K562 (cell line): ENCODE measurements at regions not wholly inside any gene's neighbourhood (a gene's known extent, or its start where the extent isn't known, plus 50 kb on each side); places are given as distances from the start of the nearest gene placed in this dataset.

ENCODE experiments used
- ATAC-seq: fragments of 200-7000 bp; cut with Tn5 transposase; 3 replicates; pipeline ENCODE4 v1.9.1; 2020; ENCODE audit warnings: moderate library complexity
- BruUV-seq: library from RNA; stranded (reverse); fragments of 400-500 nt; replicated peaks from 2 replicates; lab custom pipeline; 2021; lab: Mats Ljungman, UMichigan
- CTCF ChIA-PET: fragments of 300-600 bp; formaldehyde crosslinking; extraction: SDS; loops from one replicate; lab custom pipeline; 2021; ENCODE audit warnings: low intra/inter-chr PET ratio; lab: Yijun Ruan, JAX
- POLR2A ChIA-PET: fragments of 300-600, 350-650 bp; sonication (Branson Sonifier 250); formaldehyde crosslinking; extraction: SDS; loops from one replicate; lab custom pipeline; 2021; ENCODE audit warnings: antibody characterized with exemption, inconsistent platforms; lab: Yijun Ruan, JAX
- DNase-seq, 4 experiments: peaks; one replicate each; pipeline versions ENCODE4 v3.0.0 to v3.0.0-alpha.2; 2011 to 2018; ENCODE audit warnings: low spot score in 3 of 4, mixed read lengths in 3 of 4; ENCODE audit errors: extremely low read depth in 1 of 4
- FAIRE-seq: peaks from 2 replicates; lab custom pipeline; 2011; peaks lifted over from hg19 to GRCh38; lab: Jason Lieb, UNC
- H2AFZ ChIP-seq: 2 replicates; pipeline ENCODE4 v1.6.0; 2011; ENCODE audit warnings: low read depth, low read length, control low read depth, inconsistent platforms
- H3K27ac ChIP-seq: fragments of 200-600 bp; 3 replicates; pipeline ENCODE4 v1.8.0; 2011; ENCODE audit warnings: low read depth, mild to moderate bottlenecking, control low read depth, inconsistent platforms, low read length, moderate library complexity, mixed read lengths; ENCODE audit errors: extremely low read depth
- H3K27me3 ChIP-seq, 2 experiments: fragments of 300-600 bp in 1 of 2; 2 replicates in 1 of 2; 3 replicates in 1 of 2; pipeline versions ENCODE4 v1.6.0 to v1.8.0; 2011; ENCODE audit warnings: inconsistent platforms in 2 of 2, low read length in 2 of 2, mild to moderate bottlenecking in 1 of 2, mixed read lengths in 1 of 2, moderate library complexity in 1 of 2; ENCODE audit not compliant: control insufficient read depth in 2 of 2, insufficient read depth in 2 of 2
- H3K36me3 ChIP-seq: fragments of 300-600 bp; 3 replicates; pipeline ENCODE4 v1.8.0; 2011; ENCODE audit warnings: mild to moderate bottlenecking, low read length, inconsistent platforms; ENCODE audit not compliant: control insufficient read depth, insufficient read depth
- H3K4me1 ChIP-seq, 2 experiments: fragments of 200-600 bp in 1 of 2; replicated peaks in 1 of 2; 2 replicates in 1 of 2; 3 replicates in 1 of 2; pipeline versions ENCODE4 v1.5.1 to v1.8.0; 2011; ENCODE audit warnings: inconsistent platforms in 2 of 2, low read length in 2 of 2, mild to moderate bottlenecking in 1 of 2, mixed read lengths in 1 of 2, moderate library complexity in 1 of 2; ENCODE audit not compliant: control insufficient read depth in 2 of 2, insufficient read depth in 2 of 2
- H3K4me2 ChIP-seq: 2 replicates; pipeline ENCODE4 v1.6.1; 2011; ENCODE audit warnings: low read length, control low read depth, inconsistent platforms, mixed read lengths; ENCODE audit not compliant: insufficient read depth
- H3K4me3 ChIP-seq: fragments of 200-600 bp; sonication (generic), shearing (Covaris generic); 2 replicates; pipeline ENCODE4 v1.5.1; 2016; ENCODE audit warnings: control low read depth, inconsistent platforms
- H3K79me2 ChIP-seq: fragments of 200-600 bp; 3 replicates; pipeline ENCODE4 v1.8.0; 2011; ENCODE audit warnings: low read length, inconsistent platforms; ENCODE audit not compliant: control insufficient read depth, insufficient read depth
- H3K9ac ChIP-seq, 2 experiments: 2 replicates each; pipeline versions ENCODE4 v1.6.0 to v1.6.1; 2011; ENCODE audit warnings: low read depth in 2 of 2, low read length in 2 of 2, control low read depth in 1 of 2, inconsistent platforms in 1 of 2, mild to moderate bottlenecking in 1 of 2, mixed read lengths in 1 of 2; ENCODE audit not compliant: insufficient read depth in 1 of 2
- H3K9me1 ChIP-seq: one replicate; pipeline ENCODE4 v1.6.0; 2011; ENCODE audit warnings: inconsistent platforms, mild to moderate bottlenecking, low read length, moderate library complexity; ENCODE audit not compliant: control insufficient read depth, insufficient read depth
- H3K9me3 ChIP-seq: replicated peaks from 2 replicates; pipeline ENCODE4 v1.5.1; 2011; ENCODE audit warnings: low read depth, low read length, inconsistent platforms; ENCODE audit not compliant: control insufficient read depth, insufficient read depth
- H4K20me1 ChIP-seq: replicated peaks from 2 replicates; pipeline ENCODE4 v1.6.1; 2011; ENCODE audit warnings: low read length, inconsistent platforms, mixed read lengths; ENCODE audit not compliant: control insufficient read depth, insufficient read depth
- ADNP ChIP-seq: fragments of 200-800 bp; sonication (Bioruptor generic); IDR thresholded peaks from 2 replicates; pipeline ENCODE4 v1.6.1; 2016; ENCODE audit warnings: missing genetic modification characterization, missing compliant biosample characterization
- COPS2 ChIP-seq: fragments of 450-650 bp; conservative IDR thresholded peaks from 2 replicates; pipeline ENCODE4 v1.6.1; 2016; ENCODE audit warnings: mild to moderate bottlenecking, moderate library complexity
- GTF2E2 ChIP-seq: fragments of 200-800 bp; sonication (Bioruptor generic); IDR thresholded peaks from 2 replicates; pipeline ENCODE4 v1.6.1; 2016; ENCODE audit warnings: missing genetic modification characterization, missing compliant biosample characterization
- NCOA6 ChIP-seq: fragments of 450-650 bp; IDR thresholded peaks from 2 replicates; pipeline ENCODE4 v1.6.1; 2017; ENCODE audit warnings: mild to moderate bottlenecking
- NFATC3 ChIP-seq: fragments of 450-650 bp; IDR thresholded peaks from 2 replicates; pipeline ENCODE4 v1.6.1; 2017; ENCODE audit warnings: mild to moderate bottlenecking
- OTX1 ChIP-seq: fragments of 450-650 bp; formaldehyde crosslinking; IDR thresholded peaks from 2 replicates; pipeline ENCODE4 v1.4.0; 2022; ENCODE audit warnings: mild to moderate bottlenecking
- SETDB1 ChIP-seq: IDR thresholded peaks from one replicate; pipeline ENCODE4 v1.6.1; 2012; ENCODE audit warnings: low read length, control low read depth, inconsistent platforms
- SIN3B ChIP-seq: fragments of 450-650 bp; IDR thresholded peaks from 2 replicates; pipeline ENCODE4 v1.6.1; 2017; ENCODE audit warnings: low read depth, mild to moderate bottlenecking, moderate library complexity
- TAF7 ChIP-seq: fragments of 450-650 bp; IDR thresholded peaks from 2 replicates; pipeline ENCODE4 v1.6.1; 2016; ENCODE audit warnings: missing genetic modification characterization, missing compliant biosample characterization
- ZNF274 ChIP-seq: IDR thresholded peaks from 2 replicates; pipeline ENCODE4 v1.6.1; 2011; ENCODE audit warnings: low read depth, mild to moderate bottlenecking, low read length, moderate library complexity, borderline replicate concordance
- WGBS: fragments of 100-300 bp; shearing (Covaris generic); methylation state at CpG from one replicate; pipeline ENCODE4 v1.1.6; 2016; ENCODE audit warnings: low coverage, mixed read lengths; ENCODE audit not compliant: insufficient coverage; ENCODE audit errors: missing lambda C conversion rate; 5-methylcytosine and 5-hydroxymethylcytosine counted together
- in situ Hi-C: fragments of 300-500 bp; cut with MboI; formaldehyde crosslinking; loops from 4 replicates; pipeline ENCODE4 v1.15.0; 2018; ENCODE audit warnings: inconsistent platforms, mixed read lengths
- intact Hi-C: fragments of 100-400 bp; cut with micrococcal nuclease; formaldehyde crosslinking; loops from 2 replicates; pipeline ENCODE4 v1.14.2; 2022
- TF ChIP-seq, protein P1 (sequence below): conservative IDR thresholded peaks from 2 replicates; pipeline ENCODE4 v1.6.1; 2011; ENCODE audit warnings: low read depth, mild to moderate bottlenecking, low read length; ENCODE audit not compliant: control insufficient read depth
- TF ChIP-seq, protein P2 (sequence below), 2 experiments: fragments of 450-650 bp in 1 of 2; sonication (generic) in 1 of 2; formaldehyde crosslinking in 1 of 2; IDR thresholded peaks in 1 of 2; conservative IDR thresholded peaks in 1 of 2; 2 replicates each; pipeline versions ENCODE4 v1.6.1 to v1.8.1; 2016 to 2023; ENCODE audit warnings: mild to moderate bottlenecking in 2 of 2, moderate library complexity in 2 of 2, inconsistent platforms in 1 of 2, missing genetic modification reagents in 1 of 2
- TF ChIP-seq, protein P3 (sequence below): fragments of 200-800 bp; sonication (Bioruptor generic); IDR thresholded peaks from 2 replicates; pipeline ENCODE4 v1.6.1; 2017; ENCODE audit warnings: missing genetic modification characterization, missing compliant biosample characterization
- TF ChIP-seq, protein P4 (sequence below): fragments of 250-450 bp; sonication (Bioruptor Pico); IDR thresholded peaks from 2 replicates; pipeline ENCODE4 v1.5.0; 2022; ENCODE audit warnings: mild to moderate bottlenecking
- TF ChIP-seq, protein P5 (sequence below): sonication (generic); formaldehyde crosslinking; IDR thresholded peaks from 2 replicates; pipeline ENCODE4 v1.8.1; 2022; ENCODE audit warnings: missing genetic modification reagents

DNA sequence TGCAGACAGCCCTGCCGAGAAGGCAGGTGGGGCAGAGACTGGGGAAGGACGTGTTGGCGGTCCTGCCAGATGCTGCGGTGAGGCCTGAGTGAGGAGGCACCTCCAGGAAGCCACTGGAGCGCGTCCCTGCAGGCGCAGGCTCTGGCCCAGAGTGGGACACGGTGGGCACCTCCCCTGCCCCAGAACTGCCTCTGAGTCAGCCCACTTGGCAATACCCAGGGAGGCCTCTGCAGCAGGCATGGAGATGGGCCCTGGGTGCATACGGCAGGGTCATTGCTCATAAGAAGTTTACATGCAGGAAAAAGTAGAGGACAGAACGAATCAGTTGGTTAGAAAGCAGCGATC is 195.9 kb downstream of the TFCP2L1 start:
- H3K27ac ChIP-seq: no peak overlapping the region
- no peak for FAIRE-seq
- ATAC-seq: no peak
- POLR2A ChIA-PET: interaction anchor here (0.9 to 2.1 kb wide), 3 partner anchors 14 to 230 kb away, joined by 3 to 8 read pairs (median 3); no protein-coding TSS in a partner anchor
- H3K79me2 ChIP-seq: no peaks in the 10 kb centered on the region
- 0 out of 5 replicates have a peak, but pooled peaks cover 0 to 3% of the 10 kb centered on the region in 2 experiments for H3K4me1 ChIP-seq
- peaks cover 10 to 47% of the 10 kb centered on the region in 2 experiments; a peak in 4 of 5 replicates for H3K27me3 ChIP-seq
- H3K9ac ChIP-seq: no peak overlapping the region
- TF ChIP-seq, protein P1, sequence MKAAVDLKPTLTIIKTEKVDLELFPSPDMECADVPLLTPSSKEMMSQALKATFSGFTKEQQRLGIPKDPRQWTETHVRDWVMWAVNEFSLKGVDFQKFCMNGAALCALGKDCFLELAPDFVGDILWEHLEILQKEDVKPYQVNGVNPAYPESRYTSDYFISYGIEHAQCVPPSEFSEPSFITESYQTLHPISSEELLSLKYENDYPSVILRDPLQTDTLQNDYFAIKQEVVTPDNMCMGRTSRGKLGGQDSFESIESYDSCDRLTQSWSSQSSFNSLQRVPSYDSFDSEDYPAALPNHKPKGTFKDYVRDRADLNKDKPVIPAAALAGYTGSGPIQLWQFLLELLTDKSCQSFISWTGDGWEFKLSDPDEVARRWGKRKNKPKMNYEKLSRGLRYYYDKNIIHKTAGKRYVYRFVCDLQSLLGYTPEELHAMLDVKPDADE: no peak
- TF ChIP-seq SETDB1 (no peak), OTX1 (CRISPR knock-in tag) (no peak), GTF2E2 (tag) (no peak), TAF7 (tag) (no peak), ZNF274 (no peak), NFATC3 (no peak), ADNP (tag) (no peak), NCOA6 (no peak), COPS2 (no peak), SIN3B (no peak)
- TF ChIP-seq, protein P2, sequence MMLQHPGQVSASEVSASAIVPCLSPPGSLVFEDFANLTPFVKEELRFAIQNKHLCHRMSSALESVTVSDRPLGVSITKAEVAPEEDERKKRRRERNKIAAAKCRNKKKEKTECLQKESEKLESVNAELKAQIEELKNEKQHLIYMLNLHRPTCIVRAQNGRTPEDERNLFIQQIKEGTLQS (IDR thresholded peaks at IDR 0.05): no peak
- TF ChIP-seq, protein P2 (CRISPR knock-in tag; conservative IDR thresholded peaks at IDR 0.05): no peak
- TF ChIP-seq, protein P3, sequence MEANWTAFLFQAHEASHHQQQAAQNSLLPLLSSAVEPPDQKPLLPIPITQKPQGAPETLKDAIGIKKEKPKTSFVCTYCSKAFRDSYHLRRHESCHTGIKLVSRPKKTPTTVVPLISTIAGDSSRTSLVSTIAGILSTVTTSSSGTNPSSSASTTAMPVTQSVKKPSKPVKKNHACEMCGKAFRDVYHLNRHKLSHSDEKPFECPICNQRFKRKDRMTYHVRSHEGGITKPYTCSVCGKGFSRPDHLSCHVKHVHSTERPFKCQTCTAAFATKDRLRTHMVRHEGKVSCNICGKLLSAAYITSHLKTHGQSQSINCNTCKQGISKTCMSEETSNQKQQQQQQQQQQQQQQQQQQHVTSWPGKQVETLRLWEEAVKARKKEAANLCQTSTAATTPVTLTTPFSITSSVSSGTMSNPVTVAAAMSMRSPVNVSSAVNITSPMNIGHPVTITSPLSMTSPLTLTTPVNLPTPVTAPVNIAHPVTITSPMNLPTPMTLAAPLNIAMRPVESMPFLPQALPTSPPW: no peak
- TF ChIP-seq, protein P4, sequence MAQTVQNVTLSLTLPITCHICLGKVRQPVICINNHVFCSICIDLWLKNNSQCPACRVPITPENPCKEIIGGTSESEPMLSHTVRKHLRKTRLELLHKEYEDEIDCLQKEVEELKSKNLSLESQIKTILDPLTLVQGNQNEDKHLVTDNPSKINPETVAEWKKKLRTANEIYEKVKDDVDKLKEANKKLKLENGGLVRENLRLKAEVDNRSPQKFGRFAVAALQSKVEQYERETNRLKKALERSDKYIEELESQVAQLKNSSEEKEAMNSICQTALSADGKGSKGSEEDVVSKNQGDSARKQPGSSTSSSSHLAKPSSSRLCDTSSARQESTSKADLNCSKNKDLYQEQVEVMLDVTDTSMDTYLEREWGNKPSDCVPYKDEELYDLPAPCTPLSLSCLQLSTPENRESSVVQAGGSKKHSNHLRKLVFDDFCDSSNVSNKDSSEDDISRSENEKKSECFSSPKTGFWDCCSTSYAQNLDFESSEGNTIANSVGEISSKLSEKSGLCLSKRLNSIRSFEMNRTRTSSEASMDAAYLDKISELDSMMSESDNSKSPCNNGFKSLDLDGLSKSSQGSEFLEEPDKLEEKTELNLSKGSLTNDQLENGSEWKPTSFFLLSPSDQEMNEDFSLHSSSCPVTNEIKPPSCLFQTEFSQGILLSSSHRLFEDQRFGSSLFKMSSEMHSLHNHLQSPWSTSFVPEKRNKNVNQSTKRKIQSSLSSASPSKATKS: no peak
- TF ChIP-seq, protein P5, sequence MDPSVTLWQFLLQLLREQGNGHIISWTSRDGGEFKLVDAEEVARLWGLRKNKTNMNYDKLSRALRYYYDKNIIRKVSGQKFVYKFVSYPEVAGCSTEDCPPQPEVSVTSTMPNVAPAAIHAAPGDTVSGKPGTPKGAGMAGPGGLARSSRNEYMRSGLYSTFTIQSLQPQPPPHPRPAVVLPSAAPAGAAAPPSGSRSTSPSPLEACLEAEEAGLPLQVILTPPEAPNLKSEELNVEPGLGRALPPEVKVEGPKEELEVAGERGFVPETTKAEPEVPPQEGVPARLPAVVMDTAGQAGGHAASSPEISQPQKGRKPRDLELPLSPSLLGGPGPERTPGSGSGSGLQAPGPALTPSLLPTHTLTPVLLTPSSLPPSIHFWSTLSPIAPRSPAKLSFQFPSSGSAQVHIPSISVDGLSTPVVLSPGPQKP (CRISPR knock-in tag): no peak
- BruUV-seq: no TSS peak
- no peaks in the 10 kb centered on the region for H3K9me3 ChIP-seq
- 20% methylated on average over 11 of the region's 11 CpGs for WGBS
- no peak for DNase-seq
- no peak overlapping the region for H3K4me2 ChIP-seq
- H3K4me3 ChIP-seq: no peak overlapping the region
- H3K9me1 ChIP-seq: no peaks in the 10 kb centered on the region
- intact Hi-C loops: loop anchor here (10.0 kb wide), 1 partner anchor 626 kb away; no protein-coding TSS in a partner anchor
- H3K36me3 ChIP-seq: no peaks in the 10 kb centered on the region
- no peaks in the 10 kb centered on the region for H4K20me1 ChIP-seq
- CTCF ChIA-PET: no interaction called here
- H2AFZ ChIP-seq: no peak overlapping the region
- in situ Hi-C loops: loop anchor here (25.0 kb wide), 1 partner anchor 698 kb away; no protein-coding TSS in a partner anchor
